T47D (cell line): ENCODE measurements at regions not wholly inside any gene's neighbourhood (a gene's known extent, or its start where the extent isn't known, plus 50 kb on each side); places are given as distances from the start of the nearest gene placed in this dataset.
A peak's percentile ranks its signal among the peaks of the same experiment; 100 is the strongest.

Source experiments
- DNase-seq, 2 experiments: peaks; one replicate each; pipeline versions ENCODE4 v3.0.0 to v3.0.0-alpha.2; 2011 to 2012; ENCODE audit warnings: low read depth in 1 of 2, low spot score in 1 of 2
- JUND ChIP-seq: IDR thresholded peaks from 2 replicates; pipeline ENCODE4 v1.6.1; 2012; ENCODE audit warnings: low read depth
- in situ Hi-C: cut with HindIII; loops from 2 replicates; pipeline ENCODE4 v1.10.0; 2016; ENCODE audit warnings: low sequenced_read_pairs, low pct_unique_long_range_greater_than_20kb

DNA sequence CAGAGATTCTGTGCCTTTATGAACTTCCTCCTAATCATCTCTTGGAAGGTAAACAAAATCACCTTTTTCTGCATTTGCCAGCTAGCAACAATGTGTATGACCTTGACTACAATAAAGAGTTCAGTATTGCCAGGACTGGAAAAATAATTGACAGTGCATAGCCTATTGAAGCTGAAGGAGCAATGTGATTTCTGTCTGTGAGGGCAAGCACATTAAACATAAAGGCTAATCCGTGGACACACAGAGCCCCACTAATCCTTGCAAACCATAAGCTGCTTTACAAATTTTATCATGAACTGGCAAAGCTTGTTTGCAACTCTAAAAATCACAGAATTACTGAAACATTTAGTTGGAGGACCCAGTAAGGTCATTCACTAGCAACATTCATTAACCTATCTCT lies 563.8 kb downstream of the PYDC2 start:
- no peak for TF ChIP-seq JUND
- in situ Hi-C loops = no loop called here
- no peak for DNase-seq

GRCh38 chr3:192026661-192027060 lies 565.7 kb downstream of the PYDC2 start:
- DNase-seq = no peak
- in situ Hi-C loops = no loop called here
- TF ChIP-seq JUND = no peak

GRCh38 chr3:192031941-192032340 lies 571.0 kb downstream of the PYDC2 start:
- in situ Hi-C loops = no loop called here
- DNase-seq = no peak
- TF ChIP-seq JUND = no peak

GRCh38 chr3:192033246-192033645 lies 572.3 kb downstream of the PYDC2 start:
- no peak for TF ChIP-seq JUND
- DNase-seq = no peak
- in situ Hi-C loops = no loop called here

- no peak for TF ChIP-seq JUND
- DNase-seq = no peak
- in situ Hi-C loops = no loop called here
Measured at GRCh38 chr3:192038726-192039125, 577.8 kb downstream of the PYDC2 start.

GRCh38 chr3:192039593-192039992 lies 578.6 kb downstream of the PYDC2 start:
- in situ Hi-C loops = no loop called here
- peak in 1 of 2 experiments; percentile 30 for DNase-seq

GRCh38 chr3:192040282-192041043 lies 579.5 kb downstream of the PYDC2 start:
- DNase-seq = no peak
- in situ Hi-C loops = no loop called here
- TF ChIP-seq JUND = no peak

More at GRCh38 chr3:192039593-192039992, 578.6 kb downstream of the PYDC2 start:
- TF ChIP-seq JUND = no peak

- no peak for TF ChIP-seq JUND
- DNase-seq = no peak
- in situ Hi-C loops = no loop called here
Measured at GRCh38 chr3:192042116-192042515, 581.2 kb downstream of the PYDC2 start.

- no peak for TF ChIP-seq JUND
- no peak for DNase-seq
- in situ Hi-C loops = no loop called here
Measured at GRCh38 chr3:192054881-192055280, 593.9 kb downstream of the PYDC2 start.

- DNase-seq = no peak
- in situ Hi-C loops = no loop called here
- no peak for TF ChIP-seq JUND
Measured at GRCh38 chr3:192055946-192056345, 595.0 kb downstream of the PYDC2 start.

GRCh38 chr3:192057261-192057660 lies 596.3 kb downstream of the PYDC2 start:
- DNase-seq = no peak
- TF ChIP-seq JUND = no peak
- in situ Hi-C loops = no loop called here

DNA sequence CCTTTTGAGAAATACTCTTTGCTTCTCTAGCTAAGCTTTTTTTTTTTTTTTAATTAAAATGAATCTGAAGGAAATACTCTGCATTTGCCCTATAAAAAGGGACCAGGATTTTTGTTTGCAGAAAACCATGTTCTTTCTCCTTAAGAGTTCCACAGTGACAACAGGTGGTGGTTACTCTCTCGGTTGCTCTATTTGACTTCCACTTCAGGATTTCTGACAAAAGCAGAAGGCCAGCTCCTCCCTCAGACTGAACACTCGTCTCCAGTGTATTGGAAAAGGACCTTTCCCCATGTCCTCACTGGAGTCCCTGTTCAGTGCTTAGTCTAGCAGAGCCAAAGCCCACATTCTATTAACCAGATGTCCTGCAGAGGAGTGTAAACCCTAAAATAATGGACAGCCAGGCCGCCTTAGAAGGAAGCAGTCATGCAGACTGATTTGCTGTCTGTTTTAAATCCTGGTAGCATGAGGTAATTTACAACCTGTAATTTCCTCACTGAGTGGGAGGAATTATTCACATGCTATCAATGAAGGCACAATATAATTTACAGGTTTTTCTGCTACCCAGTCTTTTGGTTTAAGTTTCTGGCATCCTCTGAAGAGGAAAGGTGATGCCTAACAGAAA lies 599.3 kb downstream of the PYDC2 start:
- in situ Hi-C loops = no loop called here
- TF ChIP-seq JUND = no peak
- no peak for DNase-seq

DNA sequence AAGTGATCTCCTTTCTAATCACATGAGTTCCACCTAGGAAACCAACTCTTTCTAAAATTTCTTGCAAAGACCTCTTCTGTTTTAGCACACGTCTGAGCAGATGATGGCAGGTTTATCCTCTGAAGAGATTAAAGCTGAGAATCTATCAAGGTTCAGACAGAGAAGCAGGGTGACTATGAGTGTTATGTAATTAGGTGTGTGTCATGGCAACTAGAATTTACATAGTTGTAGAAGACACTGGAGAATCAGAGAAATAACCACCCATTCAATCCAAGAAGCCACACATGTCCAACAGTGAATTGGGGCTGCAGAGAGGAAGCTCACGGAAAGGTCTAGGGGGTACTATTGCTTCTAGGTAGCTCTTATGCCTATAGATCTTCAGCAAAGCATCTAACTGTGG lies 600.5 kb downstream of the PYDC2 start:
- no peak for TF ChIP-seq JUND
- in situ Hi-C loops = no loop called here
- no peak for DNase-seq
